GM23338 (cell line): ENCODE measurements at regions not wholly inside any gene's neighbourhood (a gene's known extent, or its start where the extent isn't known, plus 50 kb on each side); places are given as distances from the start of the nearest gene placed in this dataset.

Experiments used
- ATAC-seq: fragments of 200-7000 bp; cut with Tn5 transposase; 3 replicates; pipeline ENCODE4 v1.9.1; 2020
- DNase-seq: peaks from one replicate; pipeline ENCODE4 v3.0.0-alpha.2; 2015; ENCODE audit warnings: low spot score
- H2AFZ ChIP-seq: fragments of 200-600 bp; sonication (generic); 2 replicates; pipeline ENCODE4 v1.8.0; 2016; ENCODE audit warnings: antibody characterized with exemption, mild to moderate bottlenecking, moderate library complexity
- H3F3A ChIP-seq: fragments of 200-600 bp; sonication (generic); replicated peaks from 2 replicates; pipeline ENCODE4 v1.8.0; 2017; ENCODE audit warnings: antibody characterized with exemption, mixed run types, low read depth
- H3K27ac ChIP-seq: fragments of 200-600 bp; sonication (generic); 2 replicates; pipeline ENCODE4 v1.6.1; 2016; ENCODE audit warnings: low read depth
- H3K27me3 ChIP-seq: fragments of 200-600 bp; sonication (generic); 2 replicates; pipeline ENCODE4 v1.8.0; 2016; ENCODE audit warnings: mild to moderate bottlenecking, mixed run types, moderate library complexity; ENCODE audit not compliant: insufficient read depth
- H3K36me3 ChIP-seq: fragments of 200-600 bp; sonication (generic); 2 replicates; pipeline ENCODE4 v1.8.0; 2016; ENCODE audit warnings: mild to moderate bottlenecking; ENCODE audit not compliant: insufficient read depth
- H3K4me1 ChIP-seq: fragments of 200-600 bp; sonication (generic); 2 replicates; pipeline ENCODE4 v1.8.0; 2016; ENCODE audit warnings: mild to moderate bottlenecking, moderate library complexity; ENCODE audit not compliant: insufficient read depth
- H3K4me2 ChIP-seq: fragments of 200-600 bp; sonication (generic); 2 replicates; pipeline ENCODE4 v1.7.1; 2017; ENCODE audit warnings: mixed run types
- H3K4me3 ChIP-seq: fragments of 200-600 bp; sonication (generic); 2 replicates; pipeline ENCODE4 v1.6.1; 2016; ENCODE audit warnings: mixed run types
- H3K79me2 ChIP-seq: fragments of 200-600 bp; sonication (generic); replicated peaks from 2 replicates; pipeline ENCODE4 v1.8.0; 2017; ENCODE audit warnings: mild to moderate bottlenecking; ENCODE audit not compliant: insufficient read depth
- H3K9me2 ChIP-seq: fragments of 200-600 bp; sonication (generic); 2 replicates; pipeline ENCODE4 v1.8.0; 2017; ENCODE audit not compliant: insufficient read depth
- H4K20me1 ChIP-seq: fragments of 200-600 bp; sonication (generic); replicated peaks from 2 replicates; pipeline ENCODE4 v1.8.0; 2017; ENCODE audit warnings: mild to moderate bottlenecking; ENCODE audit not compliant: insufficient read depth
- H3K27ac Mint-ChIP-seq: 2 replicates; pipeline ENCODE4 v1.8.0; 2020; ENCODE audit warnings: inconsistent platforms, mild to moderate bottlenecking, moderate library complexity, mixed read lengths
- H3K27me3 Mint-ChIP-seq: 3 replicates; pipeline ENCODE4 v1.8.0; 2022; ENCODE audit warnings: low read depth, mild to moderate bottlenecking, moderate library complexity, mixed read lengths, inconsistent platforms; ENCODE audit not compliant: insufficient read depth, poor library complexity
- H3K36me3 Mint-ChIP-seq: 3 replicates; pipeline ENCODE4 v1.8.0; 2021; ENCODE audit warnings: low read depth, mild to moderate bottlenecking, inconsistent platforms, moderate library complexity, mixed read lengths
- H3K4me1 Mint-ChIP-seq: 3 replicates; pipeline ENCODE4 v1.8.0; 2020; ENCODE audit warnings: mild to moderate bottlenecking, inconsistent platforms, mixed read lengths
- H3K4me3 Mint-ChIP-seq: 3 replicates; pipeline ENCODE4 v1.8.0; 2021; ENCODE audit warnings: moderate library complexity, mild to moderate bottlenecking, inconsistent platforms, mixed read lengths
- H3K9me3 Mint-ChIP-seq: 3 replicates; pipeline ENCODE4 v1.8.0; 2020; ENCODE audit warnings: moderate library complexity, mild to moderate bottlenecking, inconsistent platforms, mixed read lengths
- CREB1 ChIP-seq: fragments of 250-450 bp; sonication (Bioruptor Pico); IDR thresholded peaks from 2 replicates; pipeline ENCODE4 v1.5.0; 2020; ENCODE audit warnings: low read depth, mild to moderate bottlenecking, moderate library complexity
- CTCF ChIP-seq, 2 experiments: fragments of 200-600 bp in 1 of 2; sonication (generic) in 1 of 2; conservative IDR thresholded peaks; 2 replicates each; pipeline versions ENCODE4 v1.5.1 to v1.6.1; 2016 to 2017; ENCODE audit warnings: antibody characterized with exemption in 2 of 2, low read depth in 2 of 2, mild to moderate bottlenecking in 2 of 2, moderate library complexity in 1 of 2
- ETS1 ChIP-seq: IDR thresholded peaks from 2 replicates; pipeline ENCODE4 v1.6.1; 2016; ENCODE audit warnings: antibody characterized with exemption
- EZH2 ChIP-seq: fragments of 200-600 bp; sonication (generic); IDR thresholded peaks from one replicate; pipeline ENCODE4 v1.8.0; 2017; ENCODE audit warnings: antibody characterized with exemption, mild to moderate bottlenecking, low read depth; ENCODE audit not compliant: unreplicated experiment
- EZH2phosphoT487 ChIP-seq: fragments of 200-600 bp; sonication (generic); IDR thresholded peaks from one replicate; pipeline ENCODE4 v1.8.1; 2018; ENCODE audit warnings: antibody characterized with exemption; ENCODE audit not compliant: unreplicated experiment
- JUNB ChIP-seq: IDR thresholded peaks from one replicate; pipeline ENCODE4 v1.6.1; 2016; ENCODE audit warnings: antibody characterized with exemption; ENCODE audit not compliant: unreplicated experiment
- NANOG ChIP-seq: IDR thresholded peaks from 2 replicates; pipeline ENCODE4 v1.6.1; 2016; ENCODE audit warnings: antibody characterized with exemption, borderline replicate concordance
- POLR2AphosphoS5 ChIP-seq: IDR thresholded peaks from 2 replicates; pipeline ENCODE4 v1.6.1; 2016; ENCODE audit warnings: antibody characterized with exemption, low read depth
- REST ChIP-seq: IDR thresholded peaks from one replicate; pipeline ENCODE4 v1.6.1; 2018; ENCODE audit warnings: antibody characterized with exemption; ENCODE audit not compliant: unreplicated experiment
- STAT1 ChIP-seq: IDR thresholded peaks from one replicate; pipeline ENCODE4 v1.6.1; 2016; ENCODE audit warnings: antibody characterized with exemption; ENCODE audit not compliant: unreplicated experiment
- ZNF114 ChIP-seq: fragments of 250-450 bp; sonication (Bioruptor Pico); IDR thresholded peaks from 2 replicates; pipeline ENCODE4 v1.5.0; 2020; ENCODE audit warnings: mild to moderate bottlenecking, moderate library complexity
- ZNF331 ChIP-seq: fragments of 250-450 bp; sonication (Bioruptor Pico); IDR thresholded peaks from 2 replicates; pipeline ENCODE4 v1.5.0; 2020; ENCODE audit warnings: low read depth, mild to moderate bottlenecking, moderate library complexity
- ZNF462 ChIP-seq: fragments of 250-450 bp; sonication (Bioruptor Pico); IDR thresholded peaks from 2 replicates; pipeline ENCODE4 v1.5.0; 2020; ENCODE audit warnings: mild to moderate bottlenecking, moderate library complexity

- no peaks in the 10 kb centered on the region for H3K4me1 Mint-ChIP-seq
- no peaks in the 10 kb centered on the region for H3K9me3 Mint-ChIP-seq
- H4K20me1 ChIP-seq = no peaks in the 10 kb centered on the region
- peaks cover 11% of the 10 kb centered on the region for H3K9me2 ChIP-seq
- no peaks in the 10 kb centered on the region for H3F3A ChIP-seq
- no peaks in the 10 kb centered on the region for H3K36me3 Mint-ChIP-seq
- H3K27me3 Mint-ChIP-seq = peaks cover 2% of the 10 kb centered on the region
- H3K27ac Mint-ChIP-seq = no peak overlapping the region
- no peak overlapping the region for H3K4me2 ChIP-seq
- H3K4me3 Mint-ChIP-seq = no peak overlapping the region
- no peaks in the 10 kb centered on the region for H3K27me3 ChIP-seq
- H3K36me3 ChIP-seq = no peaks in the 10 kb centered on the region
- no peak for TF ChIP-seq POLR2AphosphoS5
- no peak for TF ChIP-seq ZNF331
- no peak for TF ChIP-seq ETS1
- TF ChIP-seq EZH2 = no peak
- no peak for TF ChIP-seq CTCF (conservative IDR thresholded peaks at IDR 0.05; ENCODE audit: low read depth in 2 of 2)
- TF ChIP-seq NANOG = no peak
- no peak for TF ChIP-seq EZH2phosphoT487
- TF ChIP-seq CREB1 (CRISPR knock-in tag) = no peak
- no peak for TF ChIP-seq REST
- TF ChIP-seq ZNF462 (CRISPR knock-in tag) = no peak
- TF ChIP-seq STAT1 = no peak
- no peak for TF ChIP-seq JUNB
- no peak for TF ChIP-seq ZNF114 (CRISPR knock-in tag)
- H3K27ac ChIP-seq = no peak overlapping the region
- no peaks in the 10 kb centered on the region for H3K79me2 ChIP-seq
- no peak overlapping the region for H2AFZ ChIP-seq
- ATAC-seq (no peak), DNase-seq (no peak)
- no peak overlapping the region for H3K4me3 ChIP-seq
- H3K4me1 ChIP-seq = no peaks in the 10 kb centered on the region
These were observed 77.8 kb upstream of the SLC1A3 start for GRCh38 chr5:36528588-36528987.
